ENCODE measurements at regions not wholly inside any gene's neighbourhood (a gene's known extent, or its start where the extent isn't known, plus 50 kb on each side); places are given as distances from the start of the nearest gene placed in this dataset.
A peak's percentile ranks its signal among the peaks of the same experiment; 100 is the strongest.

GRCh38 chr10:108911814-108912541, 1011.3 kb downstream of the XPNPEP1 start:
- DNase-seq: peak; percentile 76

- no peak for DNase-seq
Measured at GRCh38 chr10:108908096-108908495, 1015.2 kb downstream of the XPNPEP1 start.

- no peak for DNase-seq
Measured at GRCh38 chr10:108905821-108906220, 1017.5 kb downstream of the XPNPEP1 start.

- no peak for DNase-seq
Measured at GRCh38 chr10:108905171-108905570, 1018.1 kb downstream of the XPNPEP1 start.

GRCh38 chr10:108904163-108904838, 1019.0 kb downstream of the XPNPEP1 start:
- peak; percentile 74 for DNase-seq

GRCh38 chr10:108902619-108903285, 1020.6 kb downstream of the XPNPEP1 start:
- DNase-seq: no peak

- DNase-seq: no peak
Measured at GRCh38 chr10:108901781-108902618, 1021.3 kb downstream of the XPNPEP1 start.

- no peak for DNase-seq
Measured at GRCh38 chr10:108899670-108900069, 1023.6 kb downstream of the XPNPEP1 start.

GRCh38 chr10:108894402-108895301, 1028.7 kb downstream of the XPNPEP1 start:
- no peak for DNase-seq

GRCh38 chr10:108877095-108877561, 1046.2 kb downstream of the XPNPEP1 start:
- peak; percentile 76 for DNase-seq

- no peak for DNase-seq
Measured at GRCh38 chr10:108872854-108873253, 1050.5 kb downstream of the XPNPEP1 start.

GRCh38 chr10:108868881-108869280, 1054.4 kb downstream of the XPNPEP1 start:
- DNase-seq: no peak

GRCh38 chr10:108862676-108863350, 1060.5 kb downstream of the XPNPEP1 start:
- DNase-seq: peak; percentile 61

- no peak for DNase-seq
Measured at GRCh38 chr10:108861181-108861754, 1062.0 kb downstream of the XPNPEP1 start.

- DNase-seq: no peak
Measured at GRCh38 chr10:108852211-108852610, 1071.1 kb downstream of the XPNPEP1 start.

GRCh38 chr10:108850138-108850854, 1073.0 kb downstream of the XPNPEP1 start:
- no peak for DNase-seq

GRCh38 chr10:108849688-108850087, 1073.6 kb downstream of the XPNPEP1 start:
- no peak for DNase-seq

GRCh38 chr10:108849186-108849585, 1074.1 kb downstream of the XPNPEP1 start:
- DNase-seq: no peak

- peak; percentile 35 for DNase-seq
Measured at GRCh38 chr10:108848046-108848445, 1075.3 kb downstream of the XPNPEP1 start.

- DNase-seq: no peak
Measured at GRCh38 chr10:108840944-108841343, 1082.4 kb downstream of the XPNPEP1 start.
